Ishikawa (cell line): ENCODE measurements at regions not wholly inside any gene's neighbourhood (a gene's known extent, or its start where the extent isn't known, plus 50 kb on each side); places are given as distances from the start of the nearest gene placed in this dataset.

Experiments
- CEBPB ChIP-seq: IDR thresholded peaks from 2 replicates; pipeline ENCODE4 v1.6.1; 2012
- EP300 ChIP-seq: IDR thresholded peaks from 2 replicates; pipeline ENCODE4 v1.6.1; 2012; ENCODE audit warnings: borderline replicate concordance
- FOXM1 ChIP-seq: IDR thresholded peaks from 2 replicates; pipeline ENCODE4 v1.6.1; 2012; ENCODE audit warnings: low read depth, borderline replicate concordance
- RAD21 ChIP-seq: IDR thresholded peaks from 2 replicates; pipeline ENCODE4 v1.6.1; 2012; ENCODE audit warnings: low read depth
- TAF1 ChIP-seq: IDR thresholded peaks from 2 replicates; pipeline ENCODE4 v1.6.1; 2012; ENCODE audit warnings: low read depth, mild to moderate bottlenecking
- TF ChIP-seq, protein P1 (sequence below): IDR thresholded peaks from 2 replicates; pipeline ENCODE4 v1.6.1; 2012
- TF ChIP-seq, protein P2 (sequence below): IDR thresholded peaks from 2 replicates; pipeline ENCODE4 v1.6.1; 2012; ENCODE audit warnings: low read depth, mild to moderate bottlenecking

DNA sequence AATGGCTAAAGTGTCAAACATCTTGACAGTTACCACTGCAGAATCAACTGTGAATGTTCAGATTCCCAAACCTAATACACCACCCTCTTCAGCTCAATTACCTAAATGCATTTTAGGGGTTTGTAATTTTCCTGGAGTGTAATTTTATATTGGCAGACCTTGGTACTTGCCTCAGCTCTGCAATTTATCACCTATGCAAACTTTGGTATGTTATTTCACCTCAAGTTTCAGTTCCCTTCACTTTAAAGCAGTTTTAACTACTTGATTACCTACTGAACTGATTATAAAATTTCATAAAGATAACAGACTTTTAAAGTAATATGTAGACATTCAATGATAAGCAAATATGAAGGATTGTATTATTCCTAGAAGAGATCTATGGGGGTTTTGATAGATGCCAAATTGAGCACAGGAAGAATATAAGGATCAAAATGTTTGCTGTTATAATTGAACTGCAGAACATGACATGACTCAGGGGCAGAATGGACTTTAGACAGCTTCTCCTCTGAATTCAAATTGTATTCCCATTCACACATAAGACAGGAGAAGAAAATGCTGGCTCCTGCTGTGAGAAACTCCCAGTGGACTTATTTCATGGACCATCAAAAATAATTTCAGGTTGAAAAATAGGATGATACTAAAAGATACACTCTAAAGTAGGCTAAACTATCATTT lies 491.5 kb upstream of the LUZP2 start:
- TF ChIP-seq CEBPB (no peak), TAF1 (no peak), FOXM1 (no peak), EP300 (no peak), RAD21 (no peak)
- TF ChIP-seq, protein P1, sequence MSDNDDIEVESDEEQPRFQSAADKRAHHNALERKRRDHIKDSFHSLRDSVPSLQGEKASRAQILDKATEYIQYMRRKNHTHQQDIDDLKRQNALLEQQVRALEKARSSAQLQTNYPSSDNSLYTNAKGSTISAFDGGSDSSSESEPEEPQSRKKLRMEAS, result no peak
- TF ChIP-seq, protein P2, sequence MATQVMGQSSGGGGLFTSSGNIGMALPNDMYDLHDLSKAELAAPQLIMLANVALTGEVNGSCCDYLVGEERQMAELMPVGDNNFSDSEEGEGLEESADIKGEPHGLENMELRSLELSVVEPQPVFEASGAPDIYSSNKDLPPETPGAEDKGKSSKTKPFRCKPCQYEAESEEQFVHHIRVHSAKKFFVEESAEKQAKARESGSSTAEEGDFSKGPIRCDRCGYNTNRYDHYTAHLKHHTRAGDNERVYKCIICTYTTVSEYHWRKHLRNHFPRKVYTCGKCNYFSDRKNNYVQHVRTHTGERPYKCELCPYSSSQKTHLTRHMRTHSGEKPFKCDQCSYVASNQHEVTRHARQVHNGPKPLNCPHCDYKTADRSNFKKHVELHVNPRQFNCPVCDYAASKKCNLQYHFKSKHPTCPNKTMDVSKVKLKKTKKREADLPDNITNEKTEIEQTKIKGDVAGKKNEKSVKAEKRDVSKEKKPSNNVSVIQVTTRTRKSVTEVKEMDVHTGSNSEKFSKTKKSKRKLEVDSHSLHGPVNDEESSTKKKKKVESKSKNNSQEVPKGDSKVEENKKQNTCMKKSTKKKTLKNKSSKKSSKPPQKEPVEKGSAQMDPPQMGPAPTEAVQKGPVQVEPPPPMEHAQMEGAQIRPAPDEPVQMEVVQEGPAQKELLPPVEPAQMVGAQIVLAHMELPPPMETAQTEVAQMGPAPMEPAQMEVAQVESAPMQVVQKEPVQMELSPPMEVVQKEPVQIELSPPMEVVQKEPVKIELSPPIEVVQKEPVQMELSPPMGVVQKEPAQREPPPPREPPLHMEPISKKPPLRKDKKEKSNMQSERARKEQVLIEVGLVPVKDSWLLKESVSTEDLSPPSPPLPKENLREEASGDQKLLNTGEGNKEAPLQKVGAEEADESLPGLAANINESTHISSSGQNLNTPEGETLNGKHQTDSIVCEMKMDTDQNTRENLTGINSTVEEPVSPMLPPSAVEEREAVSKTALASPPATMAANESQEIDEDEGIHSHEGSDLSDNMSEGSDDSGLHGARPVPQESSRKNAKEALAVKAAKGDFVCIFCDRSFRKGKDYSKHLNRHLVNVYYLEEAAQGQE, result no peak
